Stomach smooth muscle (tissue), 2 donors: ENCODE measurements at regions not wholly inside any gene's neighbourhood (a gene's known extent, or its start where the extent isn't known, plus 50 kb on each side); places are given as distances from the start of the nearest gene placed in this dataset.

Source experiments
- H3K27ac ChIP-seq: one replicate; pipeline ENCODE4 v1.7.0; 2013; ENCODE audit warnings: mild to moderate bottlenecking, low read length, inconsistent platforms
- H3K27me3 ChIP-seq, 2 donors: one replicate each; pipeline ENCODE4 v1.7.0; 2013; ENCODE audit warnings: low read length in 2 of 2; ENCODE audit not compliant: insufficient read depth in 2 of 2, control insufficient read depth in 1 of 2
- H3K36me3 ChIP-seq, 2 donors: one replicate each; pipeline ENCODE4 v1.7.0; 2013; ENCODE audit warnings: low read length in 2 of 2; ENCODE audit not compliant: control insufficient read depth in 2 of 2, insufficient read depth in 2 of 2
- H3K4me1 ChIP-seq: one replicate; pipeline ENCODE4 v1.7.0; 2013; ENCODE audit warnings: low read length; ENCODE audit not compliant: control insufficient read depth, insufficient read depth
- H3K4me3 ChIP-seq, 2 donors: one replicate each; pipeline ENCODE4 v1.7.0; 2013; ENCODE audit warnings: low read length in 2 of 2
- H3K9ac ChIP-seq, 2 donors: one replicate each; pipeline ENCODE4 v1.7.0; 2013; ENCODE audit warnings: low read length in 2 of 2, mild to moderate bottlenecking in 1 of 2
- H3K9me3 ChIP-seq, 2 donors: one replicate each; pipeline ENCODE4 v1.7.0; 2013; ENCODE audit warnings: low read length in 2 of 2; ENCODE audit not compliant: control insufficient read depth in 2 of 2
- donor health status: healthy.
- donor health status: Pancreatic carcinoma.

DNA sequence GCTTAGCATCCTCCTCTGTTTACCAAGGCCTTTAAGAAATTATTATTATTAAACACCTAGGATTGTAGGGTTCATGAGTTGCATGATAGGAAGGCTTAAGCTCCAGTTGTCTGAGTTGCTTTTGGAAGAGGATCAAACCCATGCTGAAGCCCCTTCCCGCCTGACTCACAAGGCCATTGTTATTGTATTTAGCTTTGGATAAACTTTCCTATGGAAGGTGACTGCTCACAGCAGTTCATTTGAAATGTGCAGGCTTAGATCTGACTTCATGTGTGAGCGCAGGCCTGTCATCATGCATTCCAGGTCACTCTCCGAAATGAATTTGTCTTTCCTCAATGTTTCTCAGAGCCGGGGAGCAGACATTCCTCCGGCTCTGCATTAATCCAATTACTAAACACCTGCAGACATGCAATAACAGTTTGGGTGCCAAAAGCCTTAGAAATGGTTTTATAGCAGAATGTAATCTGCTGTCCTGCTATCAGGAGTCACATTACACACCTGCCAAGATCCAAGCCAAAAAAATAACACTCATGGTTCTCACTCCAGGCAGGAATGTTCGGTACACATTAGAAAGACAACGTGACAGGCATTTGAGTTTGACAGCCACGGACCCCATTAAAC, 119.9 kb downstream of the OSR1 start:
- Histone ChIP-seq H3K36me3 (no peaks in the 10 kb centered on the region), H3K27me3 (no peaks in the 10 kb centered on the region), H3K4me1 (peaks cover 9% of the 10 kb centered on the region), H3K27ac (no peak overlapping the region), H3K9ac (no peak overlapping the region), H3K4me3 (no peak overlapping the region), H3K9me3 (no peaks in the 10 kb centered on the region)

DNA sequence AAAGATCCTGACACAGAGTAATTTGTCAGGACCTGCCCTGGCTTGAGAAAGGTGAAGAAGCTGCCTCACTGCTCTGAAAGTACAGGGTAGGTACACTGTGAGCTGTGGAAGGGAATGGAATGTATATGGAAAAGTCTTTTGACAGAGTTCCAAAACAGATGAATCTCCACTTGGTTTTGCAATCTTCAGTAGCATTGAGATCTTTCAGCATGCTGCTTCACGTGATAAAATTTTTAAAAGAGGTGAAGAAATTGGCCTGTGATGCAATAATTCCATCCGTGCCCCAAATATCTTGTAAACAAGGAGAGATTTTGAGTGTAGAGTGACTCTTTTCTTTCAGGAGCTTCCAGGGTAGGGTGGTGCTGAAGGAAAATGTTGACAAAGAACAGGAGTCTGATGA, 123.1 kb downstream of the OSR1 start:
- Histone ChIP-seq H3K4me1 (peaks cover 9% of the 10 kb centered on the region), H3K9ac (no peak overlapping the region), H3K9me3 (no peaks in the 10 kb centered on the region), H3K27me3 (no peaks in the 10 kb centered on the region), H3K4me3 (no peak overlapping the region), H3K27ac (no peak overlapping the region), H3K36me3 (no peaks in the 10 kb centered on the region)

DNA sequence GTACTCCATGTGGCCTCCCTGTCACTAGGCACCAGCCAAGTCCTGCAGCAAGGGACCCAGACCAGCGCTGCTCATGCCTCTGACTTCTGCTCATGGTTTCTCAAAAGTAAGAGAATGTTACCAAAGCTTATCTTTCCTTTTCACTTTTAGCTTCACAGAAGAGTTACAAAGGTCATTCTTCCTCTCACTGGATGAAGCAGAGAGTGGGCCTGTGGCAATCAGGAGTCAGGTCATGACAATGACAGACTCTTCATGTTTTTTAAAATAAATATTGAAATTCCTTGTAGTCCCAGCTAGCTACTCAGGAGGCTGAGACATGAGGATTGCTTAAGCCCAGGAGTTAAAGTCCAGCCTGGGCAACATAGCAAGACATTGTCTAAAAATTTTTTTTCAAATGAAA, 126.1 kb downstream of the OSR1 start:
- H3K27ac ChIP-seq, result no peak overlapping the region
- no peaks in the 10 kb centered on the region for H3K9me3 ChIP-seq
- no peak overlapping the region for H3K4me3 ChIP-seq
- H3K27me3 ChIP-seq, result no peaks in the 10 kb centered on the region
- no peaks in the 10 kb centered on the region for H3K36me3 ChIP-seq
- peaks cover 9% of the 10 kb centered on the region for H3K4me1 ChIP-seq
- H3K9ac ChIP-seq, result no peak overlapping the region

DNA sequence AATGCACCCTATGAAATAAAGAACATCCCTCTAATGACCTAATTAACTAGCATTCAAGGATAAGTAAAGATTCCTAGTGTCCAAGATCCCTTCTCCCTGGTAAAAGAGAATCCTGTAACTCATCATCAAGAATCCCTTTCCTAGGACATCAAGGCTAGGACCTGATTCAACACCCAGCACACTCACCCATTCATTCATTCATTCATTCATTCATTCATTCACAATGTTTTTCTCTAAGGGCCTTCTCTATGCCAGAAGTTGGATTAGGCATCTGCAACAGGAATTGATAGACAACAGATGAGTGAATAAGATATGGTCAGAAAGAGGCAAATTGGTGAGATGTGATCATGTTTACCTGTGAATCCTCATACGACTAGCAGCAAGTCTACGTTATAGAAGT, 126.8 kb downstream of the OSR1 start:
- H3K9ac ChIP-seq, result no peak overlapping the region
- H3K9me3 ChIP-seq, result no peaks in the 10 kb centered on the region
- no peaks in the 10 kb centered on the region for H3K27me3 ChIP-seq
- H3K27ac ChIP-seq, result no peak overlapping the region
- peaks cover 9% of the 10 kb centered on the region for H3K4me1 ChIP-seq
- H3K36me3 ChIP-seq, result no peaks in the 10 kb centered on the region
- H3K4me3 ChIP-seq, result no peak overlapping the region

DNA sequence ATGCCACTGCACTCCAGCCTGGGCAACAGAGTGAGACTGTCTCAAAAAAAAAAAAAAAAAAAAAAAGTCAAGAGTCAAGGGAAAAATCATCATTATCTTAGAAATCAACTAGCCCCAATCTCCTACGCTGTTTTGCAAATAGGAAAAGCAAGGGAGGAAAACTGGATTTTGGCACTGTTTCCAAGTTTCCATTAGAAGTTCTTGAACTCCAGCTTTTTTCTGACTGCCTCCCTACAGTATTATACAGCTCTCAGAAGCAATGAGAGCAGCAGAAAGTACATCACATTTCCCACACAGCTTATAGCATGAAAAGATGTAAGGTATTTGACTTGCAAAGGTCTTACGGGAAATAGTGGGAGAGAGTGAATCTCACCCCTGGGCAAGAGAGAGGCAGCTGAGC, 127.8 kb downstream of the OSR1 start:
- H3K36me3 ChIP-seq, result no peaks in the 10 kb centered on the region
- H3K27ac ChIP-seq, result no peak overlapping the region
- no peak overlapping the region for H3K9ac ChIP-seq
- no peaks in the 10 kb centered on the region for H3K9me3 ChIP-seq
- H3K4me1 ChIP-seq, result peaks cover 6% of the 10 kb centered on the region
- H3K4me3 ChIP-seq, result no peak overlapping the region
- no peaks in the 10 kb centered on the region for H3K27me3 ChIP-seq

DNA sequence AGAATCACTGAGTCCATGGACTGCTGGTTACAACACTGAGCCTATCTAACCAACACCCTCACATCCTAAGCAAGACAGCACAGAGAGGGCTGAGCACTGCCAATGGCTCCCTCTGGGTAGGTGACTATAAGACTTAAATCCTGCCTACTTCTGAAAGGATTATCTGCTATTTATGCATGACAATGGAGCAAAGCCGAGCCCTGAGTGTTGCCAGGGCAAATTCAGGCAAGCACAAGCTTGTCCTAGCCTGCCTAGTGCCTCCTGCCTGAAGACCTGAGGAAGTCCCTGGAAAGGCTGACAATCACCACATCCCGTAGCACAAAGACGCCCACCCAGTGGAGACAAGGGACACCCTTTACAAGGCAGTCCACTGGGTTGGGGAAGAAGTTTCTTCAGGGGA, 129.7 kb downstream of the OSR1 start:
- Histone ChIP-seq H3K27me3 (no peaks in the 10 kb centered on the region), H3K36me3 (no peaks in the 10 kb centered on the region), H3K9ac (no peak overlapping the region), H3K4me1 (no peaks in the 10 kb centered on the region), H3K27ac (no peak overlapping the region), H3K9me3 (no peaks in the 10 kb centered on the region), H3K4me3 (no peak overlapping the region)

DNA sequence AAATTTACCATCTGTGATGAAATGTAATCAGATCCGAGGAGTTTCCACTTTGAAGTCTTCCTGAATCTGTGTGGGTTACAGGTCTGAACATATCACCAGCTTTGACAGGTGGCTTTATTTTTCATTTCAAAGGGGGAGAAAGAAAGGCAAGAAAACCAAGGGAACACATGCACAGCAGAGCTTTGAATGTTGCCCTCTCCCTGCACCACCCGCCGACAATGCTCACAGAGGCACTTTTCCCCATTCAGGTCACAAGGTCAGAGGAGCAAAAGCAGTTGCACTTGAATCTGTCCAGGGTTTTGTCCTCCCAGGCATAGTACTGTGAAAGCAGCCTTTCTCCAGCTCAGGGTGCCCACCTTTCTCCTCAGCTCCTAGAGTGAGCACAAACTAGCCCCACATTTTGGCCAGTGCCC, 130.2 kb downstream of the OSR1 start:
- no peaks in the 10 kb centered on the region for H3K4me1 ChIP-seq
- H3K27me3 ChIP-seq, result no peaks in the 10 kb centered on the region
- no peak overlapping the region for H3K27ac ChIP-seq
- no peak overlapping the region for H3K9ac ChIP-seq
- H3K36me3 ChIP-seq, result no peaks in the 10 kb centered on the region
- no peak overlapping the region for H3K4me3 ChIP-seq
- no peaks in the 10 kb centered on the region for H3K9me3 ChIP-seq

DNA sequence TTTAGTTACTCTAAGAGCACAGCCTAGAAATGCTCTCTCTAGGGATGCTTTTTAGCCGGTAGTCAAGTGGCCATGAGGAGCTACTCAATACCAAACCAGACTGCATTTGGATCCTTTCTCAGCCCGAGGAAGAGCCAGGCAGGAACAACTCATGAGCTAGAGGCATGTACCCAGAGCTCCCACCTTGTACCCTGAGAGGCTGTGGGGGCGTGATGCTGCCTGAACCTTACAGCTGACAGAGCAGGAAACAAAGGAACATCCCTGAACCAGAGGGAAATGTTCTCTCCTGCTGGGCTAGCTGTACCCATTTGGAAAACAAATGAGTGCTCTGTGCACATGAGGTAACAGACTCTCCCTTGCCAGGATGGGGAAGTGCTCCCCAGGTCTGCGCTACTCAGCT, 131.6 kb downstream of the OSR1 start:
- no peak overlapping the region for H3K4me3 ChIP-seq
- no peak overlapping the region for H3K9ac ChIP-seq
- no peaks in the 10 kb centered on the region for H3K36me3 ChIP-seq
- no peaks in the 10 kb centered on the region for H3K27me3 ChIP-seq
- H3K27ac ChIP-seq, result no peak overlapping the region
- H3K9me3 ChIP-seq, result no peaks in the 10 kb centered on the region
- H3K4me1 ChIP-seq, result no peaks in the 10 kb centered on the region

DNA sequence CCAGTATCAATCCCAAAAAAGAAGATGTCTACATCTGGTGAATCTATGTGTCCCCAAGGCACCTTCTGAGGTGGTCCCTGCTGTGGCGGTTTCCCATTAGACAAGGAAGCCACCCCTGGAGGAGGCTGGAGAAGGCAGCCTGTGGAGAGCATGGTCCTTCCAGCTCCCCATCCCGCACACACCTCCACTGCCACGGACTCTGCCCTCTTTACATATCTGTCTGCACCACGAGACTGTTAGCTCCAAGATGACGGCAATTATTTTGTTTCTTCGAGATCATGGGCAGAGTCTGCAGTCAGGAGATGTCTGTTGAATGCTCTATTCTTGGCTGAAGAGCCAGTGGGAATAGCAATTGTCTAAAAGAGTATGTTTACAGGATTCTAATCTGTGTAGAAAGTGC, 132.0 kb downstream of the OSR1 start:
- H3K9me3 ChIP-seq, result no peaks in the 10 kb centered on the region
- no peaks in the 10 kb centered on the region for H3K36me3 ChIP-seq
- H3K27ac ChIP-seq, result no peak overlapping the region
- H3K4me1 ChIP-seq, result no peaks in the 10 kb centered on the region
- H3K9ac ChIP-seq, result no peak overlapping the region
- H3K27me3 ChIP-seq, result no peaks in the 10 kb centered on the region
- H3K4me3 ChIP-seq, result no peak overlapping the region

DNA sequence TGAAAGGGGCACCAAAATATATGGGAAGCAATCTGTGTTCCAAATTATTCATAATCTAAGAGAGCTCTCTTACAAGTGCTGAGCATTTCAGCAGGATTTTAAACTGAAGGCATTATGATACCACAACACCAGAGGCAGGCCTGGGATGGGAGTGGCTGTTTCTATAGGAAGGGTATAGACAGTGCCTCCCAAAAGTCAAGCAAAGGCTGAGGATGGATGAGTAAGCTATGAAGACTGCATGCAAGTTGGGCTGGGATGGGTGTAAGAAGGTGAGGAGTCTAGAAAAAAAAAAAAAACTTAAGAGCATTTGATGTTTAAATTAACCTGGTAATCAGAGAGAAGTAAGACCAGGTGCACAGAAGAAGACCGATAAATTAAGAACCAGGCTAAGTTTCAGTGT, 132.5 kb downstream of the OSR1 start:
- H3K4me3 ChIP-seq, result no peak overlapping the region
- no peaks in the 10 kb centered on the region for H3K9me3 ChIP-seq
- no peaks in the 10 kb centered on the region for H3K27me3 ChIP-seq
- no peak overlapping the region for H3K9ac ChIP-seq
- no peaks in the 10 kb centered on the region for H3K36me3 ChIP-seq
- H3K4me1 ChIP-seq, result no peaks in the 10 kb centered on the region
- H3K27ac ChIP-seq, result no peak overlapping the region

DNA sequence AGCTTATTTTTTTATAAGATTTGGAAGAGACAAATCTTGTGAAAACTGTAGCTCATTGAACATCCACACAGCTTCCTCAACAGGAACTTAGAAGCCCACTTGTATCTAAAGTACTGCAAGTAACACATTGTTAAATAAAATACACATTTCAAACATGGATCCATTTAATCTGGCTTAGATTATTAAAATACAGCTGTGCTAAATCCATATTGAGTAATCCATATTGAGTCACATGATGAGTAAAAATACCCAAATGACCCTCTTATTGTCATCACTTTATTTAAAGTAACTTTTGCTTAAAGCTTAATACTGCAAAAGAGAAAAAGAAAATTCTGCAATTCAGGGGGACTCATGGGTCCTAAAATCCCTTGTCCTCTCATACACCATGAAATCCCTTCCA, 133.3 kb downstream of the OSR1 start:
- Histone ChIP-seq H3K9ac (no peak overlapping the region), H3K9me3 (no peaks in the 10 kb centered on the region), H3K27me3 (no peaks in the 10 kb centered on the region), H3K27ac (no peak overlapping the region), H3K36me3 (no peaks in the 10 kb centered on the region), H3K4me3 (no peak overlapping the region), H3K4me1 (no peaks in the 10 kb centered on the region)
